HCT116 (cell line): ENCODE measurements at regions not wholly inside any gene's neighbourhood (a gene's known extent, or its start where the extent isn't known, plus 50 kb on each side); places are given as distances from the start of the nearest gene placed in this dataset.

Experiments
- ATAC-seq: fragments of 200-7000 bp; cut with Tn5 transposase; 2 replicates; pipeline ENCODE4 v1.9.1; 2020; ENCODE audit warnings: mild to moderate bottlenecking, moderate library complexity
- BruUV-seq: library from RNA; stranded (reverse); fragments of 400-500 nt; replicated peaks from 2 replicates; lab custom pipeline; 2021; lab: Mats Ljungman, UMichigan
- CTCF ChIA-PET: fragments of 300-600 bp; sonication (Branson Sonifier 250); formaldehyde crosslinking; loops from one replicate; lab custom pipeline; 2021; ENCODE audit warnings: antibody characterized with exemption; lab: Charles Lee
- POLR2A ChIA-PET: fragments of 300-600, 350-600 bp; sonication (Branson Sonifier 250); formaldehyde crosslinking; loops from one replicate; lab custom pipeline; 2021; ENCODE audit warnings: antibody characterized with exemption; lab: Charles Lee
- RAD21 ChIA-PET, 2 experiments: fragments of 300-600 bp; sonication (Branson Sonifier 250); formaldehyde crosslinking; loops; one replicate each; lab custom pipeline; 2023; ENCODE audit warnings: low total read pairs in 2 of 2; ENCODE audit not compliant: uncharacterized antibody in 2 of 2, unreplicated experiment in 2 of 2, low non-redundant PET in 1 of 2; lab: Charles Lee
- DNase-seq: peaks from one replicate; pipeline ENCODE4 v3.0.0-alpha.2; 2010; ENCODE audit warnings: low read depth, low spot score
- H2AFZ ChIP-seq: fragments of 200-600 bp; shearing (Covaris generic), sonication (generic); 2 replicates; pipeline ENCODE4 v1.6.1; 2017; ENCODE audit warnings: low read depth, mixed run types, mixed read lengths, antibody characterized with exemption, low read length; ENCODE audit not compliant: poor library complexity, severe bottlenecking
- H3K27ac ChIP-seq: 2 replicates; pipeline ENCODE4 v1.5.1; 2012; ENCODE audit warnings: low read depth, low read length
- H3K27me3 ChIP-seq: fragments of 200-600 bp; sonication (generic); 2 replicates; pipeline ENCODE4 v1.6.1; 2016; ENCODE audit warnings: mixed run types, low read length, mixed read lengths; ENCODE audit not compliant: insufficient read depth
- H3K36me3 ChIP-seq, 2 experiments: fragments of 200-500 bp in 1 of 2; fragments of 200-600 bp in 1 of 2; sonication (Bioruptor generic) in 1 of 2; sonication (generic) in 1 of 2; 2 replicates each; pipeline versions ENCODE4 v1.5.1 to v1.6.1; 2014 to 2016; ENCODE audit warnings: low read length in 2 of 2, inconsistent platforms in 1 of 2, mixed read lengths in 1 of 2, mixed run types in 1 of 2; ENCODE audit not compliant: insufficient read depth in 2 of 2, control insufficient read depth in 1 of 2
- H3K4me1 ChIP-seq, 2 experiments: fragments of 200-600 bp in 1 of 2; sonication (generic) in 1 of 2; 2 replicates each; pipeline versions ENCODE4 v1.5.1 to v1.6.1; 2012 to 2017; ENCODE audit warnings: low read length in 2 of 2, inconsistent platforms in 1 of 2, mild to moderate bottlenecking in 1 of 2, mixed read lengths in 1 of 2, mixed run types in 1 of 2, moderate library complexity in 1 of 2; ENCODE audit not compliant: insufficient read depth in 2 of 2, control insufficient read depth in 1 of 2
- H3K4me2 ChIP-seq: fragments of 200-600 bp; sonication (generic); 2 replicates; pipeline ENCODE4 v1.6.1; 2017; ENCODE audit warnings: mixed run types, low read length, mixed read lengths
- H3K4me3 ChIP-seq, 2 experiments: fragments of 200-600 bp in 1 of 2; sonication (generic) in 1 of 2; replicated peaks in 1 of 2; 2 replicates each; pipeline ENCODE4 v1.5.1; 2011 to 2016; ENCODE audit warnings: low read length in 2 of 2, control low read depth in 1 of 2, low read depth in 1 of 2, mild to moderate bottlenecking in 1 of 2, mixed read lengths in 1 of 2, mixed run types in 1 of 2
- H3K79me2 ChIP-seq: fragments of 200-600 bp; sonication (generic); 2 replicates; pipeline ENCODE4 v1.6.1; 2017; ENCODE audit warnings: mild to moderate bottlenecking, mixed run types, low read length, moderate library complexity, mixed read lengths; ENCODE audit not compliant: insufficient read depth
- H3K9ac ChIP-seq: fragments of 200-600 bp; sonication (generic); 2 replicates; pipeline ENCODE4 v1.6.1; 2016; ENCODE audit warnings: low read length, mixed read lengths
- H3K9me2 ChIP-seq: fragments of 200-600 bp; sonication (generic), shearing (Covaris generic); 2 replicates; pipeline ENCODE4 v1.6.1; 2017; ENCODE audit warnings: mixed run types, mild to moderate bottlenecking, moderate library complexity; ENCODE audit not compliant: insufficient read depth
- H3K9me3 ChIP-seq, 2 experiments: fragments of 200-500 bp in 1 of 2; fragments of 200-600 bp in 1 of 2; sonication (Bioruptor generic) in 1 of 2; sonication (generic) in 1 of 2; 2 replicates each; pipeline ENCODE4 v1.6.1; 2014 to 2017; ENCODE audit warnings: low read length in 2 of 2, mixed read lengths in 2 of 2, inconsistent platforms in 1 of 2, low read depth in 1 of 2, mild to moderate bottlenecking in 1 of 2, mixed run types in 1 of 2, moderate library complexity in 1 of 2; ENCODE audit not compliant: control insufficient read depth in 1 of 2, insufficient read depth in 1 of 2
- H4K20me1 ChIP-seq: fragments of 200-600 bp; sonication (generic), shearing (Covaris generic); 2 replicates; pipeline ENCODE4 v1.6.1; 2017; ENCODE audit warnings: mixed run types, mild to moderate bottlenecking, moderate library complexity; ENCODE audit not compliant: insufficient read depth
- CTCF ChIP-seq, 3 experiments: fragments of 200-600 bp in 1 of 3; sonication (generic) in 1 of 3; IDR thresholded peaks in 2 of 3; conservative IDR thresholded peaks in 1 of 3; 2 replicates each; pipeline ENCODE4 v1.5.1; 2012 to 2017; ENCODE audit warnings: low read depth in 2 of 3, low read length in 2 of 3, antibody characterized with exemption in 1 of 3, borderline replicate concordance in 1 of 3, control low read depth in 1 of 3, mild to moderate bottlenecking in 1 of 3, mixed read lengths in 1 of 3, mixed run types in 1 of 3, moderate library complexity in 1 of 3; ENCODE audit not compliant: insufficient read depth in 1 of 3
- EGR1 ChIP-seq: IDR thresholded peaks from 2 replicates; pipeline ENCODE4 v1.6.1; 2012; ENCODE audit warnings: low read depth
- ELF1 ChIP-seq: IDR thresholded peaks from 2 replicates; pipeline ENCODE4 v1.6.1; 2012; ENCODE audit warnings: low read depth, borderline replicate concordance
- EZH2 ChIP-seq: fragments of 200-600 bp; sonication (generic); IDR thresholded peaks from 2 replicates; pipeline ENCODE4 v1.6.1; 2017; ENCODE audit warnings: antibody characterized with exemption, mixed run types
- EZH2phosphoT487 ChIP-seq: fragments of 200-600 bp; IDR thresholded peaks from 2 replicates; pipeline ENCODE4 v1.6.1; 2018; ENCODE audit warnings: antibody characterized with exemption, borderline replicate concordance
- JUND ChIP-seq: IDR thresholded peaks from 2 replicates; pipeline ENCODE4 v1.6.1; 2012
- POLR2A ChIP-seq: IDR thresholded peaks from 2 replicates; pipeline ENCODE4 v1.7.0; 2011; ENCODE audit warnings: borderline replicate concordance; ENCODE audit not compliant: insufficient read depth, insufficient read length; ENCODE audit errors: extremely low read depth
- POLR2AphosphoS5 ChIP-seq: IDR thresholded peaks from 2 replicates; pipeline ENCODE4 v1.6.1; 2011; ENCODE audit warnings: mild to moderate bottlenecking, low read depth, low read length, moderate library complexity
- RAD21 ChIP-seq: IDR thresholded peaks from 2 replicates; pipeline ENCODE4 v1.6.1; 2012; ENCODE audit warnings: low read depth, mild to moderate bottlenecking
- SIN3A ChIP-seq: IDR thresholded peaks from 2 replicates; pipeline ENCODE4 v1.6.1; 2012; ENCODE audit warnings: low read depth
- SP1 ChIP-seq: IDR thresholded peaks from 2 replicates; pipeline ENCODE4 v1.6.1; 2012; ENCODE audit warnings: low read depth
- SRF ChIP-seq: IDR thresholded peaks from 2 replicates; pipeline ENCODE4 v1.6.1; 2012; ENCODE audit warnings: low read depth
- TCF7L2 ChIP-seq: IDR thresholded peaks from 2 replicates; pipeline ENCODE4 v1.7.0; 2011; ENCODE audit warnings: borderline replicate concordance, inconsistent platforms; ENCODE audit not compliant: insufficient read depth, insufficient read length; ENCODE audit errors: extremely low read depth
- YY1 ChIP-seq: IDR thresholded peaks from 2 replicates; pipeline ENCODE4 v1.6.1; 2011; ENCODE audit warnings: low read length, low read depth, moderate library complexity, mild to moderate bottlenecking; ENCODE audit not compliant: insufficient replicate concordance; ENCODE audit errors: extremely low read depth
- ZFX ChIP-seq: fragments of 450-650 bp; IDR thresholded peaks from 2 replicates; pipeline ENCODE4 v1.6.1; 2017
- intact Hi-C: fragments of 100-400 bp; cut with micrococcal nuclease; formaldehyde crosslinking; loops from 2 replicates; pipeline ENCODE4 v1.10.0; 2022
- TF ChIP-seq, protein P1 (sequence below): IDR thresholded peaks from 2 replicates; pipeline ENCODE4 v1.6.1; 2012
- TF ChIP-seq, protein P2 (sequence below): IDR thresholded peaks from 2 replicates; pipeline ENCODE4 v1.6.1; 2012; ENCODE audit warnings: low read depth

DNA sequence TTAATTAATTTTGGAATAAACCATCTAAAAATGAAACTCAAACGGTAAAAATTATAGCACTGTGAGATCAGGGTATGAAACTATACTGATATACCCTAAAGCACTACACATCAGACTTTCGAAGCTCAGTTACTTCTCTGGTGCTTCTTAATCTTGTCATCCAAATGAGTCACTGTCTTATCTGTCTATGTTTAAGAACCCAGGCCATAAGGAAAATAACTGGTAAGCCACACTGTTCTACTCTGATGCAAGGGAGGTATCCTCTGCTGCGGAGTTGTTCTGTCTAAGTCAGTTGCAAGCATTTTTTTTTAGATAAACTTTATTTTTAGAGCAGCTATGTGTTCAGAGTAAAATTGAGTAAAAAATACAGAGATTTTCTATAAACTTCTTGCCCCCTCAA, 830.8 kb upstream of the POU3F4 start:
- Histone ChIP-seq H3K9me2 (no peaks in the 10 kb centered on the region), H4K20me1 (no peaks in the 10 kb centered on the region), H3K4me3 (no peak overlapping the region), H3K4me1 (no peaks in the 10 kb centered on the region), H3K27ac (no peak overlapping the region), H3K9ac (no peak overlapping the region), H2AFZ (no peak overlapping the region), H3K4me2 (no peak overlapping the region), H3K9me3 (no peaks in the 10 kb centered on the region), H3K79me2 (no peaks in the 10 kb centered on the region), H3K27me3 (no peaks in the 10 kb centered on the region), H3K36me3 (no peaks in the 10 kb centered on the region)
- BruUV-seq = no TSS peak
- DNase-seq (no peak), ATAC-seq (no peak)
- no peak for TF ChIP-seq ZFX
- TF ChIP-seq, protein P1, sequence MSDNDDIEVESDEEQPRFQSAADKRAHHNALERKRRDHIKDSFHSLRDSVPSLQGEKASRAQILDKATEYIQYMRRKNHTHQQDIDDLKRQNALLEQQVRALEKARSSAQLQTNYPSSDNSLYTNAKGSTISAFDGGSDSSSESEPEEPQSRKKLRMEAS = no peak
- POLR2A ChIA-PET = no interaction called here
- intact Hi-C loops = loop anchor here (5.0 kb wide), 1 partner anchor 445 kb away; no protein-coding TSS in a partner anchor
- RAD21 ChIA-PET = no interaction called here
- CTCF ChIA-PET = interaction anchor here (1.0 to 1.7 kb wide), 2 partner anchors 447 to 719 kb away, joined by 4 to 9 read pairs; no protein-coding TSS in a partner anchor

DNA sequence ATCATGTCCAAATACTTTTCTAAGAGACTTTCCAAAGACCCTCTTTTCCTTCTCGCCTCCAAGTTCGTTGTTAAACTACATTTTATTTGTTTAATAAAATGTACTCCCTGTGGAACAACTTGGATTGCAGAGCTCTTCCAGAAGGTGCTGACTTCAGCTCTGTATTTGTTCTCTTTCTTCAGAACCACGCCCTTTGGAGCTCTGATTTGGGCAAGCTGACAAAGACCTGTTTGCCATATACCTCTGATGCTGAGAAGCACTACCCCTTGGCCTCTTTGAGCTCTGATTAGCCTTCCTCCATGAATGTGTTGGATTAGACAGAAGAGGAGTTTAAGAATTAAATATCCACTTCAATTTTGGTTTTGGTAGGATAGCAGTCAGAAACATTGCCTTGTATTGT, 815.1 kb upstream of the POU3F4 start:
- intact Hi-C loops = no loop called here
- Histone ChIP-seq H3K4me3 (no peak overlapping the region), H3K9me3 (no peaks in the 10 kb centered on the region), H2AFZ (no peak overlapping the region), H3K9me2 (no peaks in the 10 kb centered on the region), H3K79me2 (no peaks in the 10 kb centered on the region), H3K4me1 (no peaks in the 10 kb centered on the region), H3K36me3 (no peaks in the 10 kb centered on the region), H3K27me3 (no peaks in the 10 kb centered on the region), H3K9ac (no peak overlapping the region), H4K20me1 (no peaks in the 10 kb centered on the region), H3K4me2 (no peak overlapping the region), H3K27ac (no peak overlapping the region)
- no peak for DNase-seq
- BruUV-seq = no TSS peak
- ChIA-PET CTCF (interaction anchor here (0.6 kb wide), 1 partner anchor 814 kb away, joined by 4 read pairs; no protein-coding TSS in a partner anchor), POLR2A (no interaction called here), RAD21 (no interaction called here)
- no peak for ATAC-seq
- no peak for TF ChIP-seq JUND
- TF ChIP-seq EGR1 = no peak
- TF ChIP-seq POLR2A = no peak
- no peak for TF ChIP-seq EZH2phosphoT487
- no peak for TF ChIP-seq RAD21
- TF ChIP-seq SIN3A = no peak
- TF ChIP-seq SRF = no peak
- TF ChIP-seq SP1 = no peak
- no peak for TF ChIP-seq POLR2AphosphoS5
- TF ChIP-seq YY1 = no peak
- TF ChIP-seq TCF7L2 = no peak
- no peak for TF ChIP-seq EZH2
- no peak for TF ChIP-seq ELF1
- TF ChIP-seq CTCF (IDR thresholded peaks at IDR 0.05 in 2 of 3, conservative IDR thresholded peaks at IDR 0.05 in 1 of 3; ENCODE audit: borderline replicate concordance in 1 of 3, insufficient read depth in 1 of 3, low read depth in 2 of 3, low read length in 2 of 3) = no peak
- TF ChIP-seq, protein P2, sequence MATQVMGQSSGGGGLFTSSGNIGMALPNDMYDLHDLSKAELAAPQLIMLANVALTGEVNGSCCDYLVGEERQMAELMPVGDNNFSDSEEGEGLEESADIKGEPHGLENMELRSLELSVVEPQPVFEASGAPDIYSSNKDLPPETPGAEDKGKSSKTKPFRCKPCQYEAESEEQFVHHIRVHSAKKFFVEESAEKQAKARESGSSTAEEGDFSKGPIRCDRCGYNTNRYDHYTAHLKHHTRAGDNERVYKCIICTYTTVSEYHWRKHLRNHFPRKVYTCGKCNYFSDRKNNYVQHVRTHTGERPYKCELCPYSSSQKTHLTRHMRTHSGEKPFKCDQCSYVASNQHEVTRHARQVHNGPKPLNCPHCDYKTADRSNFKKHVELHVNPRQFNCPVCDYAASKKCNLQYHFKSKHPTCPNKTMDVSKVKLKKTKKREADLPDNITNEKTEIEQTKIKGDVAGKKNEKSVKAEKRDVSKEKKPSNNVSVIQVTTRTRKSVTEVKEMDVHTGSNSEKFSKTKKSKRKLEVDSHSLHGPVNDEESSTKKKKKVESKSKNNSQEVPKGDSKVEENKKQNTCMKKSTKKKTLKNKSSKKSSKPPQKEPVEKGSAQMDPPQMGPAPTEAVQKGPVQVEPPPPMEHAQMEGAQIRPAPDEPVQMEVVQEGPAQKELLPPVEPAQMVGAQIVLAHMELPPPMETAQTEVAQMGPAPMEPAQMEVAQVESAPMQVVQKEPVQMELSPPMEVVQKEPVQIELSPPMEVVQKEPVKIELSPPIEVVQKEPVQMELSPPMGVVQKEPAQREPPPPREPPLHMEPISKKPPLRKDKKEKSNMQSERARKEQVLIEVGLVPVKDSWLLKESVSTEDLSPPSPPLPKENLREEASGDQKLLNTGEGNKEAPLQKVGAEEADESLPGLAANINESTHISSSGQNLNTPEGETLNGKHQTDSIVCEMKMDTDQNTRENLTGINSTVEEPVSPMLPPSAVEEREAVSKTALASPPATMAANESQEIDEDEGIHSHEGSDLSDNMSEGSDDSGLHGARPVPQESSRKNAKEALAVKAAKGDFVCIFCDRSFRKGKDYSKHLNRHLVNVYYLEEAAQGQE = no peak
